K562 (cell line): ENCODE measurements at regions not wholly inside any gene's neighbourhood (a gene's known extent, or its start where the extent isn't known, plus 50 kb on each side); places are given as distances from the start of the nearest gene placed in this dataset. TPM values are rescaled to one million over a fixed set of nuclear protein-coding genes. Genes with fewer than 3 reads are reported as not detected.
"Not testable (repeated sequence)": the region's sequence is repeated elsewhere in the genome, so short reads cannot be mapped to it uniquely, and the experiment has no call there.

Experiments
- ATAC-seq: fragments of 200-7000 bp; cut with Tn5 transposase; 3 replicates; pipeline ENCODE4 v1.9.1; 2020; ENCODE audit warnings: moderate library complexity
- BruUV-seq: library from RNA; stranded (reverse); fragments of 400-500 nt; replicated peaks from 2 replicates; lab custom pipeline; 2021; lab: Mats Ljungman, UMichigan
- CTCF ChIA-PET: fragments of 300-600 bp; formaldehyde crosslinking; extraction: SDS; loops from one replicate; lab custom pipeline; 2021; ENCODE audit warnings: low intra/inter-chr PET ratio; lab: Yijun Ruan, JAX
- POLR2A ChIA-PET: fragments of 300-600, 350-650 bp; sonication (Branson Sonifier 250); formaldehyde crosslinking; extraction: SDS; loops from one replicate; lab custom pipeline; 2021; ENCODE audit warnings: antibody characterized with exemption, inconsistent platforms; lab: Yijun Ruan, JAX
- DNase-seq, 4 experiments: peaks; one replicate each; pipeline versions ENCODE4 v3.0.0 to v3.0.0-alpha.2; 2011 to 2018; ENCODE audit warnings: low spot score in 3 of 4, mixed read lengths in 3 of 4; ENCODE audit errors: extremely low read depth in 1 of 4
- FAIRE-seq: peaks from 2 replicates; lab custom pipeline; 2011; peaks lifted over from hg19 to GRCh38; lab: Jason Lieb, UNC
- H2AFZ ChIP-seq: 2 replicates; pipeline ENCODE4 v1.6.0; 2011; ENCODE audit warnings: low read depth, low read length, control low read depth, inconsistent platforms
- H3K27ac ChIP-seq: fragments of 200-600 bp; 3 replicates; pipeline ENCODE4 v1.8.0; 2011; ENCODE audit warnings: low read depth, mild to moderate bottlenecking, control low read depth, inconsistent platforms, low read length, moderate library complexity, mixed read lengths; ENCODE audit errors: extremely low read depth
- H3K27me3 ChIP-seq, 2 experiments: fragments of 300-600 bp in 1 of 2; 2 replicates in 1 of 2; 3 replicates in 1 of 2; pipeline versions ENCODE4 v1.6.0 to v1.8.0; 2011; ENCODE audit warnings: inconsistent platforms in 2 of 2, low read length in 2 of 2, mild to moderate bottlenecking in 1 of 2, mixed read lengths in 1 of 2, moderate library complexity in 1 of 2; ENCODE audit not compliant: control insufficient read depth in 2 of 2, insufficient read depth in 2 of 2
- H3K36me3 ChIP-seq: fragments of 300-600 bp; 3 replicates; pipeline ENCODE4 v1.8.0; 2011; ENCODE audit warnings: mild to moderate bottlenecking, low read length, inconsistent platforms; ENCODE audit not compliant: control insufficient read depth, insufficient read depth
- H3K4me1 ChIP-seq, 2 experiments: fragments of 200-600 bp in 1 of 2; replicated peaks in 1 of 2; 2 replicates in 1 of 2; 3 replicates in 1 of 2; pipeline versions ENCODE4 v1.5.1 to v1.8.0; 2011; ENCODE audit warnings: inconsistent platforms in 2 of 2, low read length in 2 of 2, mild to moderate bottlenecking in 1 of 2, mixed read lengths in 1 of 2, moderate library complexity in 1 of 2; ENCODE audit not compliant: control insufficient read depth in 2 of 2, insufficient read depth in 2 of 2
- H3K4me2 ChIP-seq: 2 replicates; pipeline ENCODE4 v1.6.1; 2011; ENCODE audit warnings: low read length, control low read depth, inconsistent platforms, mixed read lengths; ENCODE audit not compliant: insufficient read depth
- H3K4me3 ChIP-seq: fragments of 200-600 bp; sonication (generic), shearing (Covaris generic); 2 replicates; pipeline ENCODE4 v1.5.1; 2016; ENCODE audit warnings: control low read depth, inconsistent platforms
- H3K79me2 ChIP-seq: fragments of 200-600 bp; 3 replicates; pipeline ENCODE4 v1.8.0; 2011; ENCODE audit warnings: low read length, inconsistent platforms; ENCODE audit not compliant: control insufficient read depth, insufficient read depth
- H3K9ac ChIP-seq, 2 experiments: 2 replicates each; pipeline versions ENCODE4 v1.6.0 to v1.6.1; 2011; ENCODE audit warnings: low read depth in 2 of 2, low read length in 2 of 2, control low read depth in 1 of 2, inconsistent platforms in 1 of 2, mild to moderate bottlenecking in 1 of 2, mixed read lengths in 1 of 2; ENCODE audit not compliant: insufficient read depth in 1 of 2
- H3K9me1 ChIP-seq: one replicate; pipeline ENCODE4 v1.6.0; 2011; ENCODE audit warnings: inconsistent platforms, mild to moderate bottlenecking, low read length, moderate library complexity; ENCODE audit not compliant: control insufficient read depth, insufficient read depth
- H3K9me3 ChIP-seq: replicated peaks from 2 replicates; pipeline ENCODE4 v1.5.1; 2011; ENCODE audit warnings: low read depth, low read length, inconsistent platforms; ENCODE audit not compliant: control insufficient read depth, insufficient read depth
- H4K20me1 ChIP-seq: replicated peaks from 2 replicates; pipeline ENCODE4 v1.6.1; 2011; ENCODE audit warnings: low read length, inconsistent platforms, mixed read lengths; ENCODE audit not compliant: control insufficient read depth, insufficient read depth
- CEBPB ChIP-seq: fragments of 450-650 bp; IDR thresholded peaks from 2 replicates; pipeline ENCODE4 v1.6.1; 2016; ENCODE audit warnings: missing genetic modification characterization, missing compliant biosample characterization
- CHD4 ChIP-seq: fragments of 200-600 bp; sonication (generic); IDR thresholded peaks from 3 replicates; pipeline ENCODE4 v1.6.1; 2012; ENCODE audit warnings: low read depth, mild to moderate bottlenecking, mixed read lengths, low read length, inconsistent platforms; ENCODE audit not compliant: insufficient read depth, insufficient replicate concordance, poor library complexity, severe bottlenecking
- DNMT1 ChIP-seq: fragments of 450-650 bp; IDR thresholded peaks from 2 replicates; pipeline ENCODE4 v1.6.1; 2016; ENCODE audit warnings: antibody characterized with exemption, mild to moderate bottlenecking
- ELF1 ChIP-seq: fragments of 200-800 bp; sonication (Bioruptor generic); IDR thresholded peaks from 2 replicates; pipeline ENCODE4 v1.6.1; 2016; ENCODE audit warnings: missing genetic modification characterization, missing compliant biosample characterization
- FUS ChIP-seq: fragments of 200-400 bp; formaldehyde crosslinking; optimal IDR thresholded peaks from 2 replicates; pipeline ENCODE3; 2017; ENCODE audit warnings: low read depth, low read length
- POU5F1 ChIP-seq: fragments of 150-350 bp; IDR thresholded peaks from 2 replicates; pipeline ENCODE4 v1.6.1; 2014; ENCODE audit warnings: borderline replicate concordance, low read length, low read depth, mild to moderate bottlenecking; ENCODE audit not compliant: partially characterized antibody
- PPARD ChIP-seq: fragments of 250-450 bp; sonication (Bioruptor Pico); IDR thresholded peaks from 2 replicates; pipeline ENCODE4 v1.8.0; 2022; ENCODE audit warnings: inconsistent platforms, mild to moderate bottlenecking, moderate library complexity
- RB1 ChIP-seq: fragments of 450-650 bp; IDR thresholded peaks from 2 replicates; pipeline ENCODE4 v1.6.1; 2017; ENCODE audit warnings: low read depth, mild to moderate bottlenecking
- WGBS: fragments of 100-300 bp; shearing (Covaris generic); methylation state at CpG from one replicate; pipeline ENCODE4 v1.1.6; 2016; ENCODE audit warnings: low coverage, mixed read lengths; ENCODE audit not compliant: insufficient coverage; ENCODE audit errors: missing lambda C conversion rate; 5-methylcytosine and 5-hydroxymethylcytosine counted together
- in situ Hi-C: fragments of 300-500 bp; cut with MboI; formaldehyde crosslinking; loops from 4 replicates; pipeline ENCODE4 v1.15.0; 2018; ENCODE audit warnings: inconsistent platforms, mixed read lengths
- intact Hi-C: fragments of 100-400 bp; cut with micrococcal nuclease; formaldehyde crosslinking; loops from 2 replicates; pipeline ENCODE4 v1.14.2; 2022
- small RNA-seq: library from RNA; depleted of rRNA; stranded (forward); fragments of <200 nt; gene quantifications from one replicate; pipeline ENCODE3, GENCODE V24; 2014
- TF ChIP-seq, protein P1 (sequence below): fragments of 250-450 bp; sonication (Bioruptor Pico); IDR thresholded peaks from 2 replicates; pipeline ENCODE4 v1.4.0; 2020; ENCODE audit warnings: mild to moderate bottlenecking, moderate library complexity, borderline replicate concordance

DNA sequence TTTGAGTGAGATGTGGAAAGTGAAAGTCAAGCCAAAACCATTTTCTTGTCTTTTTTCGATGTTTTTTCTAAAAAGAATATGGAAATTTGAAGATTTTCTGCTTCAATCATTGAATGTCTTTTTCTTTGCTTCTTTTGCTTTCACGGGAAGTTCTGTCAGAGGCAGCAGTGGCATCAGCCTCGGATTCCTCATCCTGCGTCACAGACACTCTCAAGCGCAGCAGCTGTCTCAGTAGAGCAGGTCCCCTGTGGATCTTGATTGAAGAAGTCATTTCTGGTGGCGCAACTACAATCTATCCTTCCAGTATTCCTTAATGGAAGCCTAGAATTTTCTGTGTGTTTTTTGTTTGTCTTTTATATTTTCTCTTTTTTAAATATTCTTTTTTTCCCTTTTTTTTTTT, 52.7 kb upstream of the NEIL3 start (continued):
- TF ChIP-seq PPARD (CRISPR knock-in tag) (no peak), DNMT1 (no peak), FUS (no peak), POU5F1 (no peak), RB1 (no peak), CHD4 (no peak), ELF1 (tag) (no peak)
- TF ChIP-seq, protein P1, sequence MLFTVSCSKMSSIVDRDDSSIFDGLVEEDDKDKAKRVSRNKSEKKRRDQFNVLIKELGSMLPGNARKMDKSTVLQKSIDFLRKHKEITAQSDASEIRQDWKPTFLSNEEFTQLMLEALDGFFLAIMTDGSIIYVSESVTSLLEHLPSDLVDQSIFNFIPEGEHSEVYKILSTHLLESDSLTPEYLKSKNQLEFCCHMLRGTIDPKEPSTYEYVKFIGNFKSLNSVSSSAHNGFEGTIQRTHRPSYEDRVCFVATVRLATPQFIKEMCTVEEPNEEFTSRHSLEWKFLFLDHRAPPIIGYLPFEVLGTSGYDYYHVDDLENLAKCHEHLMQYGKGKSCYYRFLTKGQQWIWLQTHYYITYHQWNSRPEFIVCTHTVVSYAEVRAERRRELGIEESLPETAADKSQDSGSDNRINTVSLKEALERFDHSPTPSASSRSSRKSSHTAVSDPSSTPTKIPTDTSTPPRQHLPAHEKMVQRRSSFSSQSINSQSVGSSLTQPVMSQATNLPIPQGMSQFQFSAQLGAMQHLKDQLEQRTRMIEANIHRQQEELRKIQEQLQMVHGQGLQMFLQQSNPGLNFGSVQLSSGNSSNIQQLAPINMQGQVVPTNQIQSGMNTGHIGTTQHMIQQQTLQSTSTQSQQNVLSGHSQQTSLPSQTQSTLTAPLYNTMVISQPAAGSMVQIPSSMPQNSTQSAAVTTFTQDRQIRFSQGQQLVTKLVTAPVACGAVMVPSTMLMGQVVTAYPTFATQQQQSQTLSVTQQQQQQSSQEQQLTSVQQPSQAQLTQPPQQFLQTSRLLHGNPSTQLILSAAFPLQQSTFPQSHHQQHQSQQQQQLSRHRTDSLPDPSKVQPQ (CRISPR knock-in tag) = no peak

DNA sequence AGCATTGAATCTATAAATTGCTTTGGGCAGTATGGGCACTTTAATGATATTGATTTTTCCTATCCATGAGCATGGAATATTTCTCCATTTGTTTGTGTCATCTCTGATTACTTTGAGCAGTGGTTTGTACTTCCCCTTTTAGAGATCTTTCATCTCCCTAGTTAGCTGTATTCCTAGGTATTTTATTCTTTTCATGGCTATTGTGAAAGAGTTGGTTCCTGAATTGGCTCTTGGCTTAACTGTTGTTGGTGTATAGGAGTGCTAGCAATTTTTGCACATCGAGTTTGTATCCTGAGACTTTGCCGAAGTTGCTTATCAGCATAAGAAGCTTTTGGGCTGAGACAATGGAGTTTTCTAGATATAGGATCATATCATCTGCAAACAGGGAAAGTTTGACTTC, 50.2 kb upstream of the NEIL3 start:
- CTCF ChIA-PET, H3K27ac ChIP-seq, H3K79me2 ChIP-seq: not testable (repeated sequence)

More for the DNA sequence above, 50.2 kb upstream of the NEIL3 start:
- peak; percentile 68 for TF ChIP-seq CEBPB (tag)
- H3K4me3 ChIP-seq, FAIRE-seq, ATAC-seq, BruUV-seq, H3K27me3 ChIP-seq, H3K4me1 ChIP-seq, H3K9ac ChIP-seq, POLR2A ChIA-PET, H2AFZ ChIP-seq, in situ Hi-C loops, DNase-seq, H4K20me1 ChIP-seq, H3K9me1 ChIP-seq, H3K9me3 ChIP-seq, H3K4me2 ChIP-seq, H3K36me3 ChIP-seq: not testable (repeated sequence)
- intact Hi-C loops = loop anchor here (10.0 kb wide), 1 partner anchor 185 kb away; the partner anchor contains the start of gene AGA
- WGBS = 0% methylated on average over 2 of the region's 2 CpGs

Small RNAs in the stretch of these regions (small RNA-seq; reads per million reads assigned to genes)
- gene RN7SKP136 = not detected
